ENCODE measurements at regions not wholly inside any gene's neighbourhood (a gene's known extent, or its start where the extent isn't known, plus 50 kb on each side); places are given as distances from the start of the nearest gene placed in this dataset.

DNA sequence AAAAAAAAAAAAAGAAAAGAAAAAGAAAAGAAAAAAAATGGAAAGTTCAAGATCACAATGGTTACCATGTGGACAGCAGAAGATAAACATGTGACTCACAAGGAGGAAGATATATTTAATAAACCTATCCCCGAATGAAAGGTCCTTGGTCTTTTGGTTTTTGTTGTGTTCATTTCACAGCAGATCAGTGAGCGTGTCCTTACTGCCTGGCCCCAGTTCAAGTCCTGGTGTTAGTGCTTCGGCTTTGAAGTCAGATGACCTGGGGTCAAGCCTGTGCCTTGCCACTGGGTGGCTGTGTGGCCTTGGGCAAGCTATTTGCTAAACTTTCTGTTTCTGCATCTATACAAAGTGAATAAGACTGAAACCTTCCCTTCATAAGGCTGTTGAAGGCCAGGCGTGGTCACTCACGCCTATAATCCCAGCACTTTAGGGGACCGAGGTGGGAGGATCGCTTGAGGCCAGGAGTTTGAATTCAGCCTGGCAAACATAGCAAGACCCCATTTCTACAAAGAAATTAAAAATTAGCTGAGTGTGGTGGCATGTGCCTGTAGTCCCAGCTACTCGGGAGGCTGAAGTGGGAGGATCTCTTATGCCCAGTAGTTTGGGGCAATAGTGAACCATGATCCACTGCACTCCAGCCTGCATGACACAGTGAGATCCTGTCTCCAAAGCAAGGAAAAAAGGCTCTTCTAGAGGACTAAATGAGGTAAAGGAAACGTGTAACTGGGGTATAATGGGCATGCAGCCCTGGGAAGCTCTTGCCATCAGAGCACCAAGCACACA lies 94.5 kb upstream of the SPATA31D4 start:
- DNase-seq (no peak), ATAC-seq (peak; percentile 42)
- intact Hi-C loops (cut with DNase I, micrococcal nuclease) = no loop called here
- Histone ChIP-seq H3K4me3 (no peak overlapping the region), H3K4me1 (ENCODE audit: low read depth) (no peaks in the 10 kb centered on the region), H3K9me3 (no peaks in the 10 kb centered on the region), H3K36me3 (ENCODE audit: low read depth) (no peaks in the 10 kb centered on the region)
- TF ChIP-seq, protein P1, sequence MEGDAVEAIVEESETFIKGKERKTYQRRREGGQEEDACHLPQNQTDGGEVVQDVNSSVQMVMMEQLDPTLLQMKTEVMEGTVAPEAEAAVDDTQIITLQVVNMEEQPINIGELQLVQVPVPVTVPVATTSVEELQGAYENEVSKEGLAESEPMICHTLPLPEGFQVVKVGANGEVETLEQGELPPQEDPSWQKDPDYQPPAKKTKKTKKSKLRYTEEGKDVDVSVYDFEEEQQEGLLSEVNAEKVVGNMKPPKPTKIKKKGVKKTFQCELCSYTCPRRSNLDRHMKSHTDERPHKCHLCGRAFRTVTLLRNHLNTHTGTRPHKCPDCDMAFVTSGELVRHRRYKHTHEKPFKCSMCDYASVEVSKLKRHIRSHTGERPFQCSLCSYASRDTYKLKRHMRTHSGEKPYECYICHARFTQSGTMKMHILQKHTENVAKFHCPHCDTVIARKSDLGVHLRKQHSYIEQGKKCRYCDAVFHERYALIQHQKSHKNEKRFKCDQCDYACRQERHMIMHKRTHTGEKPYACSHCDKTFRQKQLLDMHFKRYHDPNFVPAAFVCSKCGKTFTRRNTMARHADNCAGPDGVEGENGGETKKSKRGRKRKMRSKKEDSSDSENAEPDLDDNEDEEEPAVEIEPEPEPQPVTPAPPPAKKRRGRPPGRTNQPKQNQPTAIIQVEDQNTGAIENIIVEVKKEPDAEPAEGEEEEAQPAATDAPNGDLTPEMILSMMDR (IDR thresholded peaks at IDR 0.05) = no peak

DNA sequence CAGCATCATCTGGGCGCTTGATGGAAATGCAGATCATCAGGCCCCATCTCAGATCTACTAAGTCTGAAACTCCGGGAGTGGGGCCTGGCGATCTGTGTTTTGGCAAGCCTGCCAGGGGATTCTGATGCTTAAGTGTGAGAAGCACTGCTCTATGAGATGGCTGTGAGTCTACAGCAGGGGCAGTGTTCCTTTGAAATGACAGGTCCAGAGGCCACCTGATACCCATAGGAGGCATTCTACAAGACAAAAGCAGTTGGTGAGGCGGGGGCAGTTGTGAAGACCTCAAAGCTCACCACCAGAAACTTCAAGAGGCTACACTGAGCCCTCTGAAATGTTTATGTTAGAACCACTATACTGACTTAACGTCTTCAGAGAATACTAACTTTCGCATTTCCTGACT lies 86.9 kb upstream of the SPATA31D4 start:
- ATAC-seq (no peak), DNase-seq (no peak)
- H3K4me1 ChIP-seq (ENCODE audit: low read depth) = no peaks in the 10 kb centered on the region
- TF ChIP-seq, protein P1 (IDR thresholded peaks at IDR 0.05) = no peak
- intact Hi-C loops (cut with DNase I, micrococcal nuclease) = no loop called here
- no peaks in the 10 kb centered on the region for H3K9me3 ChIP-seq
- no peak overlapping the region for H3K4me3 ChIP-seq
- no peaks in the 10 kb centered on the region for H3K36me3 ChIP-seq (ENCODE audit: low read depth)

DNA sequence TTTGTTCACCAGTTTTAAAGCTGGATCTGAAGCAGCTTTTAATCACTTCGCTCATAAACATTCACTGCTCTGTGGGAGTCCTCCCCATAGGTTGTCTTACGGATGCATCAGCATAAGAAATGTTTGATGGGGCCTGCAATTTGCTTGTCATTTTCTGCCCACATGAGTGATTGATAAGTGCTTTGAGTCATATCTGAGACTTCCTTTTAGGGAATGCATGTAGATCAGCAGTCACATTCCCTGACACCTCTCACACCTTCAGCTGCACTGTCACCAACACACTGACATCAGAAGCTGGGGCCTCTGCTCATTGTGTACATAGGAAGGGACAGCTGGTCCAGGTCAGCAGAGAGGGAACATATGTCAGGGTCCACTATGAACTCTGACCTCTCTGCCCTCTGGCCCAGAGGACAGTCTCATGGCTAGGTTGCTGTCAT lies 84.1 kb upstream of the SPATA31D4 start:
- DNase-seq = no peak
- no peaks in the 10 kb centered on the region for H3K9me3 ChIP-seq
- peak; percentile 34 for ATAC-seq
- no peak overlapping the region for H3K4me3 ChIP-seq
- intact Hi-C loops (cut with DNase I, micrococcal nuclease) = no loop called here
- H3K4me1 ChIP-seq (ENCODE audit: low read depth) = no peaks in the 10 kb centered on the region
- TF ChIP-seq, protein P1 (IDR thresholded peaks at IDR 0.05) = no peak
- no peaks in the 10 kb centered on the region for H3K36me3 ChIP-seq (ENCODE audit: low read depth)

DNA sequence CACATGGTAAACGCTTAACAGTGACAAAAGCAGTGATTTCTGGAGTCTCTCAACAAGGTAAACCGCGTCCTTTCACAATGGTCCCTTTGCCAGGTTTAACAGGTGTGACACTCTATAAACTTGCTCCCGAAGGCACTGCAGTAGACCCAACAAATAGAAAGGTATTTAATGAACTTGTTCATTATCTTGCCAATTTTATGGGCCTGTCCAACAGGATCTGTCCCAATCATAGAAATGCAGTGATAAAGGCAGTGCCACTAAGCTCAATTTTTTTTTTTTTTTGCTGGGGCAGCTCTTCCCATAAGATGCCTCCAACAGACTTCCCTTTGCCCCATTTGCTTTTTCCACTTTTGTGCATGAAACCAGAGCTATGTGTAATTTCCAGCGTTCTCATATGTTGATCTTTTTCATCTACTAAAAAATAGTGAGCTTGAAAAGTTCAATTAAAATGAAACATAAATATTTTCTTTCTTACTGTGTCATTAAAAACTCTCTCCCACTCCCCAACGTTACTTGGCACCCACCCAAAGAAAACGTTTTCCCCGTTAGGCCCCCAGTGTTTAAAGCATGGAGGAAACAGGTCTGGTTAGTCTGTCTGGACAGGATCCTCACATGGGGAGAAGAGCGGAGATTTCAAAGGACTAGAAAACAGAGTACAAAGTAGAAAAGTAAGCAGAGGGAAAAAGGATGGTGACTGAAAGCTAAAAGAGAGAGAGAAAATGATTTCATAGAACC lies 80.9 kb upstream of the SPATA31D4 start:
- Histone ChIP-seq H3K4me1 (ENCODE audit: low read depth) (no peaks in the 10 kb centered on the region), H3K36me3 (ENCODE audit: low read depth) (no peaks in the 10 kb centered on the region), H3K4me3 (no peak overlapping the region), H3K9me3 (no peaks in the 10 kb centered on the region)
- TF ChIP-seq, protein P1 (IDR thresholded peaks at IDR 0.05) = no peak
- DNase-seq = no peak
- intact Hi-C loops (cut with DNase I, micrococcal nuclease) = no loop called here
- no peak for ATAC-seq

DNA sequence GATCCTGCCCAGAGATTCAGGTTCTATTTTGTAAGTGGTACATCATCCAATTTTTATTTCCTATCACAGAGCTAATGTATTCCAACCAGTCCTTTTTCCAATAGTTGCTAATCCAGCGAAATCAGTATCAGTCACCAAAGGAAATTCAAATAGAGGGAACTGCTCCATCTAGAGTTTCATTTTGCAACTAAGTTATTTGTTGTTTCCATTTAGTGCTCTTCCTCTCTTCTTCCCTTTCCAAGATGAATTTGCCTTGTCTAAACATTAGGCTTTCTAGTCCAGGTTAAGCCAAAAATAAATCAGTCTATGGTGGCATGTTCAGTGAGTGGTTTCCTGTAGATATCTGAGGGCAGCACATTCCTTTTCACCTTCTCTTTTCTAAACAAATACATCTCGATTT lies 79.8 kb upstream of the SPATA31D4 start:
- H3K9me3 ChIP-seq = no peaks in the 10 kb centered on the region
- DNase-seq (no peak), ATAC-seq (peak; percentile 15)
- H3K36me3 ChIP-seq (ENCODE audit: low read depth) = no peaks in the 10 kb centered on the region
- intact Hi-C loops (cut with DNase I, micrococcal nuclease) = no loop called here
- no peaks in the 10 kb centered on the region for H3K4me1 ChIP-seq (ENCODE audit: low read depth)
- TF ChIP-seq, protein P1 (IDR thresholded peaks at IDR 0.05) = no peak
- no peak overlapping the region for H3K4me3 ChIP-seq
